ENCODE measurements at regions not wholly inside any gene's neighbourhood (a gene's known extent, or its start where the extent isn't known, plus 50 kb on each side); places are given as distances from the start of the nearest gene placed in this dataset.

GRCh38 chr3:30226601-30227151 lies 379.7 kb upstream of the TGFBR2 start:
- Histone ChIP-seq H3K36me3 (no peaks in the 10 kb centered on the region), H3K4me1 (replicated peaks) (peaks cover 18% of the 10 kb centered on the region), H3K27ac (no peak overlapping the region), H3K27me3 (replicated peaks) (no peaks in the 10 kb centered on the region), H3K4me3 (no peak overlapping the region), H3K9me3 (replicated peaks) (no peaks in the 10 kb centered on the region)
- DNase-seq (ENCODE audit: low read depth in 1 of 2, low spot score in 2 of 2): no peak

- no peak overlapping the region for H3K27ac ChIP-seq
- peaks cover 14% of the 10 kb centered on the region for H3K4me1 ChIP-seq (replicated peaks)
- H3K27me3 ChIP-seq (replicated peaks): no peaks in the 10 kb centered on the region
- H3K36me3 ChIP-seq: no peaks in the 10 kb centered on the region
- H3K4me3 ChIP-seq: no peak overlapping the region
- DNase-seq (ENCODE audit: low read depth in 1 of 2, low spot score in 2 of 2): no peak
- H3K9me3 ChIP-seq (replicated peaks): no peaks in the 10 kb centered on the region
Observed at GRCh38 chr3:30227571-30228301, 378.7 kb upstream of the TGFBR2 start.

GRCh38 chr3:30228302-30228631 lies 378.1 kb upstream of the TGFBR2 start:
- peaks cover 12% of the 10 kb centered on the region for H3K4me1 ChIP-seq (replicated peaks)
- no peak for DNase-seq (ENCODE audit: low read depth in 1 of 2, low spot score in 2 of 2)

GRCh38 chr3:30231277-30232141 lies 374.9 kb upstream of the TGFBR2 start:
- Histone ChIP-seq H3K4me3 (no peak overlapping the region), H3K9me3 (replicated peaks) (no peaks in the 10 kb centered on the region), H3K27ac (no peak overlapping the region), H3K27me3 (replicated peaks) (no peaks in the 10 kb centered on the region), H3K4me1 (replicated peaks) (peaks cover 12% of the 10 kb centered on the region), H3K36me3 (no peaks in the 10 kb centered on the region)
- no peak for DNase-seq (ENCODE audit: low read depth in 1 of 2, low spot score in 2 of 2)

More at GRCh38 chr3:30228302-30228631, 378.1 kb upstream of the TGFBR2 start:
- H3K4me3 ChIP-seq: no peak overlapping the region
- no peaks in the 10 kb centered on the region for H3K36me3 ChIP-seq
- H3K27ac ChIP-seq: no peak overlapping the region
- H3K27me3 ChIP-seq (replicated peaks): no peaks in the 10 kb centered on the region
- no peaks in the 10 kb centered on the region for H3K9me3 ChIP-seq (replicated peaks)

GRCh38 chr3:30232142-30232541 lies 374.3 kb upstream of the TGFBR2 start:
- H3K27me3 ChIP-seq (replicated peaks): no peaks in the 10 kb centered on the region
- H3K36me3 ChIP-seq: no peaks in the 10 kb centered on the region
- H3K27ac ChIP-seq: no peak overlapping the region
- H3K4me1 ChIP-seq (replicated peaks): peaks cover 12% of the 10 kb centered on the region
- H3K4me3 ChIP-seq: no peak overlapping the region
- DNase-seq (ENCODE audit: low read depth in 1 of 2, low spot score in 2 of 2): no peak
- H3K9me3 ChIP-seq (replicated peaks): no peaks in the 10 kb centered on the region

GRCh38 chr3:30233913-30234646 lies 372.3 kb upstream of the TGFBR2 start:
- DNase-seq (ENCODE audit: low read depth in 1 of 2, low spot score in 2 of 2): no peak
- no peaks in the 10 kb centered on the region for H3K9me3 ChIP-seq (replicated peaks)
- H3K4me3 ChIP-seq: no peak overlapping the region
- H3K36me3 ChIP-seq: no peaks in the 10 kb centered on the region
- peaks cover 6% of the 10 kb centered on the region; the same call in 1 of the 2 replicates for H3K4me1 ChIP-seq (replicated peaks)
- H3K27ac ChIP-seq: no peak overlapping the region
- no peaks in the 10 kb centered on the region for H3K27me3 ChIP-seq (replicated peaks)

- Histone ChIP-seq H3K27ac (no peak overlapping the region), H3K9me3 (replicated peaks) (no peaks in the 10 kb centered on the region), H3K4me3 (no peak overlapping the region), H3K36me3 (no peaks in the 10 kb centered on the region), H3K27me3 (replicated peaks) (no peaks in the 10 kb centered on the region), H3K4me1 (replicated peaks) (peaks cover 6% of the 10 kb centered on the region; the same call in 1 of the 2 replicates)
- DNase-seq (ENCODE audit: low read depth in 1 of 2, low spot score in 2 of 2): no peak
Observed at GRCh38 chr3:30236011-30236410, 370.4 kb upstream of the TGFBR2 start.

- H3K4me1 ChIP-seq (replicated peaks): no peaks in the 10 kb centered on the region
- no peaks in the 10 kb centered on the region for H3K27me3 ChIP-seq (replicated peaks)
- H3K36me3 ChIP-seq: no peaks in the 10 kb centered on the region
- no peaks in the 10 kb centered on the region for H3K9me3 ChIP-seq (replicated peaks)
- no peak for DNase-seq (ENCODE audit: low read depth in 1 of 2, low spot score in 2 of 2)
- H3K27ac ChIP-seq: no peak overlapping the region
- no peak overlapping the region for H3K4me3 ChIP-seq
Observed at GRCh38 chr3:30241721-30242120, 364.7 kb upstream of the TGFBR2 start.

- no peaks in the 10 kb centered on the region for H3K27me3 ChIP-seq (replicated peaks)
- no peak for DNase-seq (ENCODE audit: low read depth in 1 of 2, low spot score in 2 of 2)
- H3K4me3 ChIP-seq: no peak overlapping the region
- no peaks in the 10 kb centered on the region for H3K4me1 ChIP-seq (replicated peaks)
- H3K9me3 ChIP-seq (replicated peaks): no peaks in the 10 kb centered on the region
- H3K27ac ChIP-seq: no peak overlapping the region
- H3K36me3 ChIP-seq: no peaks in the 10 kb centered on the region
Observed at GRCh38 chr3:30245858-30246622, 360.4 kb upstream of the TGFBR2 start.

- H3K4me1 ChIP-seq (replicated peaks): no peaks in the 10 kb centered on the region
- H3K27ac ChIP-seq: no peak overlapping the region
- no peaks in the 10 kb centered on the region for H3K36me3 ChIP-seq
- H3K27me3 ChIP-seq (replicated peaks): no peaks in the 10 kb centered on the region
- no peak overlapping the region for H3K4me3 ChIP-seq
- H3K9me3 ChIP-seq (replicated peaks): no peaks in the 10 kb centered on the region
- no peak for DNase-seq (ENCODE audit: low read depth in 1 of 2, low spot score in 2 of 2)
Observed at GRCh38 chr3:30248423-30248822, 358.0 kb upstream of the TGFBR2 start.

- H3K36me3 ChIP-seq: no peaks in the 10 kb centered on the region
- no peak for DNase-seq (ENCODE audit: low read depth in 1 of 2, low spot score in 2 of 2)
Observed at GRCh38 chr3:30252474-30252873, 353.9 kb upstream of the TGFBR2 start.

GRCh38 chr3:30253832-30254231 lies 352.6 kb upstream of the TGFBR2 start:
- Histone ChIP-seq H3K27ac (no peak overlapping the region), H3K4me1 (replicated peaks) (no peaks in the 10 kb centered on the region), H3K36me3 (no peaks in the 10 kb centered on the region), H3K4me3 (no peak overlapping the region), H3K9me3 (replicated peaks) (no peaks in the 10 kb centered on the region), H3K27me3 (replicated peaks) (no peaks in the 10 kb centered on the region)
- DNase-seq (ENCODE audit: low read depth in 1 of 2, low spot score in 2 of 2): no peak

More at GRCh38 chr3:30252474-30252873, 353.9 kb upstream of the TGFBR2 start:
- Histone ChIP-seq H3K4me3 (no peak overlapping the region), H3K4me1 (replicated peaks) (no peaks in the 10 kb centered on the region), H3K27ac (no peak overlapping the region), H3K9me3 (replicated peaks) (no peaks in the 10 kb centered on the region), H3K27me3 (replicated peaks) (no peaks in the 10 kb centered on the region)

GRCh38 chr3:30256474-30256873 lies 349.9 kb upstream of the TGFBR2 start:
- H3K36me3 ChIP-seq: no peaks in the 10 kb centered on the region
- DNase-seq (ENCODE audit: low read depth in 1 of 2, low spot score in 2 of 2): no peak
- H3K4me1 ChIP-seq (replicated peaks): no peaks in the 10 kb centered on the region
- no peak overlapping the region for H3K4me3 ChIP-seq
- H3K27me3 ChIP-seq (replicated peaks): no peaks in the 10 kb centered on the region
- no peaks in the 10 kb centered on the region for H3K9me3 ChIP-seq (replicated peaks)
- H3K27ac ChIP-seq: no peak overlapping the region
